ENCODE measurements at regions not wholly inside any gene's neighbourhood (a gene's known extent, or its start where the extent isn't known, plus 50 kb on each side); places are given as distances from the start of the nearest gene placed in this dataset.

GRCh38 chr2:236664136-236664535 is 94.5 kb downstream of the ACKR3 start:
- 94 to 98% methylated on average over 6 of the region's 6 CpGs for WGBS, 2 donors
- no peaks in the 10 kb centered on the region for H3K36me3 ChIP-seq (ENCODE audit: control insufficient read depth in 4 of 4, insufficient read depth in 4 of 4, low read length in 4 of 4)
- H3K9me3 ChIP-seq (ENCODE audit: control insufficient read depth in 4 of 4, insufficient read depth in 3 of 4, low read length in 3 of 4), result peaks cover 0 to 9% (median 3%) of the 10 kb centered on the region in 4 donors
- H3K27me3 ChIP-seq (ENCODE audit: control insufficient read depth in 3 of 3, insufficient read depth in 3 of 3, low read length in 2 of 3), result no peaks in the 10 kb centered on the region
- ATAC-seq (ENCODE audit: insufficient read depth, low FRiP score) (no peak), DNase-seq (no peak)
- peaks cover 0 to 35% (median 18%) of the 10 kb centered on the region in 5 donors for H3K4me1 ChIP-seq (ENCODE audit: control insufficient read depth in 5 of 5, insufficient read depth in 5 of 5, low read length in 5 of 5)
- no peak overlapping the region for H3K27ac ChIP-seq (ENCODE audit: low read depth in 1 of 2, low read length in 1 of 2)
- TF ChIP-seq CTCF (IDR thresholded peaks at IDR 0.05; ENCODE audit: control extremely low read depth, extremely low read depth), result no peak
- no peak overlapping the region for H3K9ac ChIP-seq (ENCODE audit: insufficient read depth in 1 of 2, low read length in 2 of 2)
- no peak overlapping the region for H3K4me3 ChIP-seq

- peaks cover 0 to 29% (median 14%) of the 10 kb centered on the region in 5 donors for H3K4me1 ChIP-seq (ENCODE audit: control insufficient read depth in 5 of 5, insufficient read depth in 5 of 5, low read length in 5 of 5)
- no peak overlapping the region for H3K27ac ChIP-seq (ENCODE audit: low read depth in 1 of 2, low read length in 1 of 2)
- DNase-seq (no peak), ATAC-seq (ENCODE audit: insufficient read depth, low FRiP score) (no peak)
- WGBS, 2 donors, result 91 to 92% methylated on average over 7 of the region's 7 CpGs
- H3K9me3 ChIP-seq (ENCODE audit: control insufficient read depth in 4 of 4, insufficient read depth in 3 of 4, low read length in 3 of 4), result peaks cover 0 to 9% (median 3%) of the 10 kb centered on the region in 4 donors
- H3K27me3 ChIP-seq (ENCODE audit: control insufficient read depth in 3 of 3, insufficient read depth in 3 of 3, low read length in 2 of 3), result no peaks in the 10 kb centered on the region
- H3K4me3 ChIP-seq, result no peak overlapping the region
- no peak overlapping the region for H3K9ac ChIP-seq (ENCODE audit: insufficient read depth in 1 of 2, low read length in 2 of 2)
- TF ChIP-seq CTCF (IDR thresholded peaks at IDR 0.05; ENCODE audit: control extremely low read depth, extremely low read depth), result no peak
- H3K36me3 ChIP-seq (ENCODE audit: control insufficient read depth in 4 of 4, insufficient read depth in 4 of 4, low read length in 4 of 4), result no peaks in the 10 kb centered on the region
These were observed 95.5 kb downstream of the ACKR3 start for GRCh38 chr2:236665101-236665500.

GRCh38 chr2:236665572-236666118 is 96.0 kb downstream of the ACKR3 start:
- no peak overlapping the region for H3K4me3 ChIP-seq
- H3K36me3 ChIP-seq (ENCODE audit: control insufficient read depth in 4 of 4, insufficient read depth in 4 of 4, low read length in 4 of 4), result no peaks in the 10 kb centered on the region
- no peak for TF ChIP-seq CTCF (IDR thresholded peaks at IDR 0.05; ENCODE audit: control extremely low read depth, extremely low read depth)
- peaks cover 0 to 29% (median 11%) of the 10 kb centered on the region in 5 donors for H3K4me1 ChIP-seq (ENCODE audit: control insufficient read depth in 5 of 5, insufficient read depth in 5 of 5, low read length in 5 of 5)
- DNase-seq, result no peak
- peaks cover 0 to 9% (median 3%) of the 10 kb centered on the region in 4 donors for H3K9me3 ChIP-seq (ENCODE audit: control insufficient read depth in 4 of 4, insufficient read depth in 3 of 4, low read length in 3 of 4)
- H3K9ac ChIP-seq (ENCODE audit: insufficient read depth in 1 of 2, low read length in 2 of 2), result no peak overlapping the region
- 89 to 95% methylated on average over 11 of the region's 11 CpGs for WGBS, 2 donors
- no peaks in the 10 kb centered on the region for H3K27me3 ChIP-seq (ENCODE audit: control insufficient read depth in 3 of 3, insufficient read depth in 3 of 3, low read length in 2 of 3)
- no peak overlapping the region for H3K27ac ChIP-seq (ENCODE audit: low read depth in 1 of 2, low read length in 1 of 2)
- no peak for ATAC-seq (ENCODE audit: insufficient read depth, low FRiP score)
